Astrocyte of the spinal cord (primary cell): ENCODE measurements at regions not wholly inside any gene's neighbourhood (a gene's known extent, or its start where the extent isn't known, plus 50 kb on each side); places are given as distances from the start of the nearest gene placed in this dataset.
"Not testable (repeated sequence)": the region's sequence is repeated elsewhere in the genome, so short reads cannot be mapped to it uniquely, and the experiment has no call there.

Experiments
- DNase-seq: peaks from one replicate; pipeline ENCODE4 v3.0.0; 2011; ENCODE audit warnings: low read depth, low spot score
- H3K4me3 ChIP-seq: 2 replicates; pipeline ENCODE4 v1.5.1; 2011; ENCODE audit warnings: low read depth, mild to moderate bottlenecking, low read length, moderate library complexity
- CTCF ChIP-seq: IDR thresholded peaks from 2 replicates; pipeline ENCODE4 v1.5.1; 2012; ENCODE audit warnings: low read depth, mild to moderate bottlenecking, low read length, inconsistent platforms
- in situ Hi-C: cut with HindIII; loops from 2 replicates; pipeline ENCODE4 v1.10.0; 2017; ENCODE audit warnings: low sequenced_read_pairs

GRCh38 chr17:71503710-71504465 lies 616.9 kb upstream of the SOX9 start:
- DNase-seq: no peak
- in situ Hi-C loops: no loop called here
- H3K4me3 ChIP-seq: no peak overlapping the region
- TF ChIP-seq CTCF: no peak

GRCh38 chr17:71505200-71505599 lies 615.6 kb upstream of the SOX9 start:
- in situ Hi-C loops: no loop called here
- peak; percentile 36 for DNase-seq
- no peak for TF ChIP-seq CTCF
- H3K4me3 ChIP-seq: no peak overlapping the region

- TF ChIP-seq CTCF: no peak
- in situ Hi-C loops: no loop called here
- H3K4me3 ChIP-seq: no peak overlapping the region
- DNase-seq: no peak
These were observed 614.8 kb upstream of the SOX9 start for GRCh38 chr17:71505981-71506380.

- in situ Hi-C loops: no loop called here
- no peak for TF ChIP-seq CTCF
- no peak overlapping the region for H3K4me3 ChIP-seq
- DNase-seq: no peak
These were observed 609.4 kb upstream of the SOX9 start for GRCh38 chr17:71511266-71511995.

GRCh38 chr17:71513725-71514124 lies 607.1 kb upstream of the SOX9 start:
- DNase-seq, H3K4me3 ChIP-seq, in situ Hi-C loops: not testable (repeated sequence)

GRCh38 chr17:71516149-71516548 lies 604.7 kb upstream of the SOX9 start:
- no peak for TF ChIP-seq CTCF

GRCh38 chr17:71519285-71519684 lies 601.5 kb upstream of the SOX9 start:
- in situ Hi-C loops: no loop called here
- no peak overlapping the region for H3K4me3 ChIP-seq
- TF ChIP-seq CTCF: no peak
- no peak for DNase-seq

More at GRCh38 chr17:71516149-71516548, 604.7 kb upstream of the SOX9 start:
- no peak overlapping the region for H3K4me3 ChIP-seq
- in situ Hi-C loops: no loop called here
- no peak for DNase-seq
